ENCODE measurements at regions not wholly inside any gene's neighbourhood (a gene's known extent, or its start where the extent isn't known, plus 50 kb on each side); places are given as distances from the start of the nearest gene placed in this dataset.

GRCh38 chr16:26992666-26993349 is 73.9 kb upstream of the C16orf82 start:
- no peak overlapping the region for H3K9ac ChIP-seq
- no peak for TF ChIP-seq CTCF (conservative IDR thresholded peaks at IDR 0.05; ENCODE audit: low read depth, low read length)
- H3K4me1 ChIP-seq (ENCODE audit: low read depth, poor library complexity, severe bottlenecking), result no peaks in the 10 kb centered on the region
- H3K27ac ChIP-seq, result no peak overlapping the region
- H3K27me3 ChIP-seq (ENCODE audit: insufficient read depth, low read depth), result no peaks in the 10 kb centered on the region
- H3K79me2 ChIP-seq (ENCODE audit: insufficient read depth, low read depth), result no peaks in the 10 kb centered on the region
- H4K20me1 ChIP-seq (ENCODE audit: insufficient read depth), result no peaks in the 10 kb centered on the region
- no peaks in the 10 kb centered on the region for H3K36me3 ChIP-seq (ENCODE audit: insufficient read depth)
- no peak overlapping the region for H3K4me3 ChIP-seq (IDR thresholded peaks at IDR 0.05; ENCODE audit: insufficient read depth, low read depth, low read length)
- no peak overlapping the region for H3K4me2 ChIP-seq
- H2AFZ ChIP-seq (ENCODE audit: low read depth), result no peak overlapping the region

- no peak overlapping the region for H3K4me3 ChIP-seq (IDR thresholded peaks at IDR 0.05; ENCODE audit: insufficient read depth, low read depth, low read length)
- no peak overlapping the region for H3K4me2 ChIP-seq
- H2AFZ ChIP-seq (ENCODE audit: low read depth), result no peak overlapping the region
- H3K27ac ChIP-seq, result no peak overlapping the region
- no peak for TF ChIP-seq CTCF (conservative IDR thresholded peaks at IDR 0.05; ENCODE audit: low read depth, low read length)
- no peaks in the 10 kb centered on the region for H3K27me3 ChIP-seq (ENCODE audit: insufficient read depth, low read depth)
- H3K4me1 ChIP-seq (ENCODE audit: low read depth, poor library complexity, severe bottlenecking), result no peaks in the 10 kb centered on the region
- no peaks in the 10 kb centered on the region for H3K79me2 ChIP-seq (ENCODE audit: insufficient read depth, low read depth)
- H4K20me1 ChIP-seq (ENCODE audit: insufficient read depth), result no peaks in the 10 kb centered on the region
- H3K36me3 ChIP-seq (ENCODE audit: insufficient read depth), result no peaks in the 10 kb centered on the region
- H3K9ac ChIP-seq, result no peak overlapping the region
Measured at GRCh38 chr16:26993511-26993910, 73.2 kb upstream of the C16orf82 start.

- Histone ChIP-seq H3K4me3 (IDR thresholded peaks at IDR 0.05; ENCODE audit: insufficient read depth, low read depth, low read length) (no peak overlapping the region), H3K36me3 (ENCODE audit: insufficient read depth) (no peaks in the 10 kb centered on the region), H3K9ac (no peak overlapping the region), H2AFZ (ENCODE audit: low read depth) (no peak overlapping the region), H3K27me3 (ENCODE audit: insufficient read depth, low read depth) (no peaks in the 10 kb centered on the region), H4K20me1 (ENCODE audit: insufficient read depth) (no peaks in the 10 kb centered on the region), H3K79me2 (ENCODE audit: insufficient read depth, low read depth) (no peaks in the 10 kb centered on the region), H3K27ac (no peak overlapping the region), H3K4me1 (ENCODE audit: low read depth, poor library complexity, severe bottlenecking) (no peaks in the 10 kb centered on the region), H3K4me2 (no peak overlapping the region)
- no peak for TF ChIP-seq CTCF (conservative IDR thresholded peaks at IDR 0.05; ENCODE audit: low read depth, low read length)
Measured at GRCh38 chr16:26993963-26994362, 72.8 kb upstream of the C16orf82 start.

- no peak for TF ChIP-seq CTCF (conservative IDR thresholded peaks at IDR 0.05; ENCODE audit: low read depth, low read length)
- H3K79me2 ChIP-seq (ENCODE audit: insufficient read depth, low read depth), result no peaks in the 10 kb centered on the region
- H4K20me1 ChIP-seq (ENCODE audit: insufficient read depth), result no peaks in the 10 kb centered on the region
- no peak overlapping the region for H3K27ac ChIP-seq
- no peaks in the 10 kb centered on the region for H3K27me3 ChIP-seq (ENCODE audit: insufficient read depth, low read depth)
- no peak overlapping the region for H3K4me3 ChIP-seq (IDR thresholded peaks at IDR 0.05; ENCODE audit: insufficient read depth, low read depth, low read length)
- H2AFZ ChIP-seq (ENCODE audit: low read depth), result no peak overlapping the region
- no peaks in the 10 kb centered on the region for H3K36me3 ChIP-seq (ENCODE audit: insufficient read depth)
- no peak overlapping the region for H3K9ac ChIP-seq
- no peaks in the 10 kb centered on the region for H3K4me1 ChIP-seq (ENCODE audit: low read depth, poor library complexity, severe bottlenecking)
- H3K4me2 ChIP-seq, result no peak overlapping the region
Measured at GRCh38 chr16:26995522-26995921, 71.2 kb upstream of the C16orf82 start.
